Jurkat, Clone E6-1 (cell line): ENCODE measurements at regions not wholly inside any gene's neighbourhood (a gene's known extent, or its start where the extent isn't known, plus 50 kb on each side); places are given as distances from the start of the nearest gene placed in this dataset.
"Not testable (repeated sequence)": the region's sequence is repeated elsewhere in the genome, so short reads cannot be mapped to it uniquely, and the experiment has no call there.

ENCODE experiments used
- DNase-seq: peaks from one replicate; pipeline ENCODE4 v3.0.0-alpha.2; 2011; ENCODE audit warnings: low read depth, low spot score
- H3K4me3 ChIP-seq: 2 replicates; pipeline ENCODE4 v1.5.1; 2011; ENCODE audit warnings: mild to moderate bottlenecking, low read length, control low read depth, moderate library complexity

GRCh38 chr11:134841411-134841810 lies 429.4 kb upstream of the B3GAT1 start:
- H3K4me3 ChIP-seq: no peak overlapping the region
- DNase-seq: peak; percentile 61

GRCh38 chr11:134840945-134841344 lies 428.9 kb upstream of the B3GAT1 start:
- no peak overlapping the region for H3K4me3 ChIP-seq
- no peak for DNase-seq

- not testable (repeated sequence) for DNase-seq, H3K4me3 ChIP-seq
Observed at GRCh38 chr11:134840165-134840564, 428.1 kb upstream of the B3GAT1 start.

DNA sequence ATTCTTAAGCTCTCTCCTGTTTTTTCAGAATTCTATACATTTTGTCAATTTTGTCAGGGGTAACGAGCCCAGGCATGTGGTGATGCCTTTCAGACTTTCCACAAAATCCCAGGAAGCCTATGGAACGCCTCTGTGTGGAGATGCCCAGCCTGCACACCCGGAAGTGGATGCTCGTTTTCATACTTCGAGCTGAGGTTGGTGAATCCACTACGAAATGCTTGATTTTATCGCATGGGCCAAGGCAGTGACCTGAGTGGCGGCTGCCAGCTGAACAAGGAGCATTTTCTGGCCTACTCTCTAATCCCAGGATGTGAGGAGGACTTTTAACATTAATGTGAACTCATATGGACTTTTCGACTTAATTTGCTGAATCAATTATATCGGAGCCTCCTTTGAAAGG lies 426.7 kb upstream of the B3GAT1 start:
- DNase-seq: no peak
- H3K4me3 ChIP-seq: no peak overlapping the region

DNA sequence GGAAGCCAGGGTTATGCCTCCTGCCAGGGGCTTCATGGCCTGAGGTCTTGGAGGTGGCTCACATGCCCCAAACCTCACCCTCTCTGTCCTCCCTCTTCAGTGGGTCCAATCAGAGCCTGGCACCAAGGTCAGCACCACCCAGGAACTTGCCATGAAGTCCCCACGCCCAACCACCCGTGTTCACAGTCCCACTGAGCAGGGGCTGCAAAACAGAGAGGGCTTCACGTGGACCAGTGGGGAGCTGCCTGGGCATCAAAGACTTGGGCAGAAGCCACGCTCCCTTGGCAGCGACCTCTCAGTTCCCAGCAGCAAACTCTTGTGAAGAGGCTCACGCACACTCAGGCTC lies 425.8 kb upstream of the B3GAT1 start:
- no peak overlapping the region for H3K4me3 ChIP-seq
- no peak for DNase-seq

DNA sequence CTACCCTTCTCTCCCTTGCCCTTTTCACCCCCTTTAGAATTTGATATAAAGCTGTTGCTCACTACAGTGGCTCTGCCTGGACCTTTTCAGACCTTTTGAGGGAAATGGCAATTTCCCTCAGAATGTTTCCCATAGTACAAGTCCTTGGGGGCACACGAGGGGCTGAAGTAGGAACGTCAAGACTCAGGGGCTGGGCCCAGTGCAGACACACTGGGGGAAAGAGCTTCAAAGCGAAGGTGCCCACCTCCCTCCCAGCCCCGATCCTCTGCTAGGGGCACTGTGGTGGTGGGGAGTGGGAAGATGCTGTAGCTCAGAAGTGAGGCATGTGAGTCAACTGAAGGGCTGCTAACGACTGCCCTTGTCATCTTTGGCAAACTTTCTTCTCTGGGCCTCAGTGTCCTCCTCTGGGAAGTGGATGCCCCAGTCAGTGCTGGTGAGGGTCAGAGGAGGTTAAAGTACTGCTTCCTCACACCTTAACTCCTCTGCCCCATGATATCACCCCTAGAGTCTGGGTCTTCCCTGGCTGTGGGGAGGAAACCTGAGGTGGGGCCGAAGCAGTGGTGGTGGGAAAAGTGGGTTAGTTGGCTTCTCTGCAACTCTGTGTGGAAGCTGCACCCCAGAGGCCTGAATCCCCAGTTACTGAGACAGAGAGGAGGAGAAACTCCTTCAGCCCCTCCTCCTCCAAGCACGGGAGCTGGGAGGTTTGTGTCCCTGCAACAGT lies 425.3 kb upstream of the B3GAT1 start:
- no peak overlapping the region for H3K4me3 ChIP-seq
- no peak for DNase-seq

- H3K4me3 ChIP-seq: no peak overlapping the region
- no peak for DNase-seq
Observed at GRCh38 chr11:134836561-134836960, 424.5 kb upstream of the B3GAT1 start.

GRCh38 chr11:134835561-134835960 lies 423.5 kb upstream of the B3GAT1 start:
- no peak for DNase-seq
- no peak overlapping the region for H3K4me3 ChIP-seq

- H3K4me3 ChIP-seq: no peak overlapping the region
Observed at GRCh38 chr11:134830312-134830711, 418.3 kb upstream of the B3GAT1 start.

GRCh38 chr11:134823970-134824369 lies 411.9 kb upstream of the B3GAT1 start:
- no peak for DNase-seq
- H3K4me3 ChIP-seq: no peak overlapping the region

More at GRCh38 chr11:134830312-134830711, 418.3 kb upstream of the B3GAT1 start:
- no peak for DNase-seq

- DNase-seq: no peak
- H3K4me3 ChIP-seq: no peak overlapping the region
Observed at GRCh38 chr11:134822897-134823296, 410.9 kb upstream of the B3GAT1 start.

DNA sequence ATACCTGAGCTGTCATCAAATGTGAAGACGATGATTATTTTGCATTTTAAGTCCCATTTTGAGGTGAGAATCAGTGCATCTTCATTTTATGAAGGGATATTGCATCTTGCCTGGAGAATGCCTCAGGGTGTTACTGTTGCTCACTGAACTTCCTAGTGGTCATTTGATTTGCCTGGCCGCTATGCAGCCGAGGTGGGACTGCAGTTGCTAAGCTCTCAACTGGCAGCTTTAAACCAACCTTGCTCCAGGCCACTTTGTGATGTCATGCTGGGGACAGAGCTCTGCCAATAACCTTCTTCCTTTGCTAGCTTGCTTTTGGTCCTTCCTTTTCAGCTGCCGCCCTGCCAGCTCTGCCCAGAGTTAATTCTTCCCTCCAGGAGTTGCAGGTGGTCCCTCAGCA lies 409.4 kb upstream of the B3GAT1 start:
- no peak for DNase-seq
- no peak overlapping the region for H3K4me3 ChIP-seq

DNA sequence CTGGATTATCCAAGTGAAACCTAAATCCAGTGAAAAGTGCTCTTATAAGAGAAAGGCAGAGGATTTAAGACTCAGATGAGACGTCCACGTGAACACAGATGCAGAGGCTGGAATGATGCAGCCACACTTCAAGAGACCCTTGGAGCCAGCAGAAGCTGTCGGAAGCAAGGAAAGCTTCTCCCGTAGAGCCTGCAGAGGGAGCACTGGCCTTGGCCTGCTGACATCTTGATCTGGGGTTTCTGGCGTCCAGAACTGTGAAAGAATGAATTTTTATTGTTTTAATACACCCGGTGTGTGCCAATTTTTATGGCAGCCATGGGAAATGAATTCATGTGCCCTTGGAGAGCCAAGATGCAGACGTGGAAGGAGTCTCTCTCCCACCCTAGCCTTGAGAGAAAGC lies 407.0 kb upstream of the B3GAT1 start:
- no peak for DNase-seq
- no peak overlapping the region for H3K4me3 ChIP-seq

DNA sequence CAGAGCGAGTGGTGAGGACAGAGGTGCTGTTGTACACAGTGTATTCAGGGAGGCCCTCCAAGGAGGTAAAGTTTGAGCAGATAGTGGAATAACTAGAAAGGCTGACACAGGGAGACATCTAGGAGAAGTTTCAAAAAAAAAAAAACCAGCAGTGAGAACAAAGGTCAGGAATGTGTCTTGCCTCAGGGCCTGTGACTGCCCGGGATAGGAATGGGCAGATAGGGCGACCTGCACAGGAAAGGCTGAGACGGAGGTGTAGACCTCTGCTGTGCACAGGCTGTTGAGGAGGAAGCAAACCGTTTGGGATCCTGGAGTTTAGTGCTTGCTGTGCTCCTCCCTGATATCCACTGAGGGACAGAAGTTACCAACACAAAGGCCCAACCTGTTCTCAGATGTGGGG lies 406.5 kb upstream of the B3GAT1 start:
- no peak for DNase-seq
- H3K4me3 ChIP-seq: no peak overlapping the region

DNA sequence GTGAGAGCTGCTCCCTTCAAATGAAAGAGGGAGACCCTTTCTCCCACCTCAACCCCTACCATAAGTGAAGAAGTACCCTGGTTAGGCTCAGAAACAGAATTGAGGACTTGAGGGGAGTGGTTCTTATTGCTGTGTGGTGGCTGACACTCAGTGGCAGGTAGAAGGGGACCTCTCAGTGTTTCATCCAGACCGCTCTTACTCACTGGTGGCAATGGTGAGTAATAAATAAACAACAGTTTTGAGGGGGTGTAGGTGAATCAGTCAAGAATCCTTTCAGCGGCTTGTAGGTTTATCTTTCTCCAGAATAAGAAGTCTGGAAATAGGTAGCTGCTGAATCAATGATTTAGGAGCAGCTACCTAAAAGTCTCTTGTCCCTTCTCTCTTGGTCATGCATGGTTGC lies 403.4 kb upstream of the B3GAT1 start:
- no peak for DNase-seq
- no peak overlapping the region for H3K4me3 ChIP-seq

DNA sequence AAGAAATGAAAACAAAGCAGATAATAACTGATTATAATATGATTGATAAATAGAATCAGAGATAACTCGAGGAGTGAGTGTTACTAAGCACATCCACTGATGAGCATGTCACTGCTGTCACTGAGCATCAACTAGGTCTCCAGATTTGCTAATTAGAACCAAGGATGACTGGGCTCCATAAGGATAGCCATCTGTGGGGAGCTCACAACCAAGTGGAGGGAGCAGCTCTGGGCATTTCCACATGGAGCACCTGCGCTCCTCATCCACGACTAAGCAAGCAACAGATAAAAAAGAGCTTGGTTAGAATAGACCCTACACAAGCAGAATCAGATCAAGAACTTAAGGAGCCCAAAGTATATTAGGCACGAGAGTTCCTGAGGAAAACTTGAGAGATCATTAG lies 396.0 kb upstream of the B3GAT1 start:
- DNase-seq: no peak
- H3K4me3 ChIP-seq: no peak overlapping the region

GRCh38 chr11:134802598-134802997 lies 390.6 kb upstream of the B3GAT1 start:
- no peak for DNase-seq
- no peak overlapping the region for H3K4me3 ChIP-seq

GRCh38 chr11:134802116-134802515 lies 390.1 kb upstream of the B3GAT1 start:
- DNase-seq: no peak
- no peak overlapping the region for H3K4me3 ChIP-seq

- H3K4me3 ChIP-seq: no peak overlapping the region
- DNase-seq: no peak
Observed at GRCh38 chr11:134801570-134801969, 389.5 kb upstream of the B3GAT1 start.

- DNase-seq: no peak
- no peak overlapping the region for H3K4me3 ChIP-seq
Observed at GRCh38 chr11:134800826-134801225, 388.8 kb upstream of the B3GAT1 start.

GRCh38 chr11:134800130-134800529 lies 388.1 kb upstream of the B3GAT1 start:
- H3K4me3 ChIP-seq: no peak overlapping the region
- DNase-seq: no peak

GRCh38 chr11:134799386-134799785 lies 387.3 kb upstream of the B3GAT1 start:
- no peak overlapping the region for H3K4me3 ChIP-seq
- no peak for DNase-seq
